Kidney epithelial cell (primary cell): ENCODE measurements at regions not wholly inside any gene's neighbourhood (a gene's known extent, or its start where the extent isn't known, plus 50 kb on each side); places are given as distances from the start of the nearest gene placed in this dataset.
A peak's percentile ranks its signal among the peaks of the same experiment; 100 is the strongest.

Source experiments
- DNase-seq: peaks from one replicate; pipeline ENCODE4 v3.0.0-alpha.2; 2010; ENCODE audit warnings: low read depth
- H3K27me3 ChIP-seq: 2 replicates; pipeline ENCODE4 v1.6.0; 2011; ENCODE audit warnings: low read length; ENCODE audit not compliant: control insufficient read depth, insufficient read depth
- H3K36me3 ChIP-seq: 2 replicates; pipeline ENCODE4 v1.5.1; 2011; ENCODE audit warnings: low read length; ENCODE audit not compliant: control insufficient read depth, insufficient read depth
- H3K4me3 ChIP-seq: 2 replicates; pipeline ENCODE4 v1.5.1; 2011; ENCODE audit warnings: low read depth, mild to moderate bottlenecking, control low read depth, low read length
- CTCF ChIP-seq: IDR thresholded peaks from 2 replicates; pipeline ENCODE4 v1.5.1; 2011; ENCODE audit warnings: mild to moderate bottlenecking, moderate library complexity, low read length, control low read depth, inconsistent platforms; ENCODE audit not compliant: insufficient read depth, poor library complexity, severe bottlenecking

- peak; percentile 34 for DNase-seq
- H3K4me3 ChIP-seq = no peak overlapping the region
- H3K27me3 ChIP-seq = no peaks in the 10 kb centered on the region
- TF ChIP-seq CTCF = no peak
- no peaks in the 10 kb centered on the region for H3K36me3 ChIP-seq
These were observed 585.2 kb downstream of the HAO1 start for GRCh38 chr20:7355051-7355450.

GRCh38 chr20:7358670-7359069, 581.6 kb downstream of the HAO1 start:
- Histone ChIP-seq H3K36me3 (no peaks in the 10 kb centered on the region), H3K27me3 (no peaks in the 10 kb centered on the region), H3K4me3 (no peak overlapping the region)
- no peak for DNase-seq
- TF ChIP-seq CTCF = no peak

GRCh38 chr20:7359739-7360138, 580.5 kb downstream of the HAO1 start:
- no peaks in the 10 kb centered on the region for H3K36me3 ChIP-seq
- no peak for DNase-seq
- H3K27me3 ChIP-seq = no peaks in the 10 kb centered on the region
- no peak for TF ChIP-seq CTCF
- H3K4me3 ChIP-seq = no peak overlapping the region

- no peak for DNase-seq
- Histone ChIP-seq H3K4me3 (no peak overlapping the region), H3K36me3 (no peaks in the 10 kb centered on the region), H3K27me3 (no peaks in the 10 kb centered on the region)
- TF ChIP-seq CTCF = no peak
These were observed 578.9 kb downstream of the HAO1 start for GRCh38 chr20:7361321-7361720.

GRCh38 chr20:7361931-7362330, 578.3 kb downstream of the HAO1 start:
- no peaks in the 10 kb centered on the region for H3K36me3 ChIP-seq
- no peak for DNase-seq
- TF ChIP-seq CTCF = no peak
- no peak overlapping the region for H3K4me3 ChIP-seq
- no peaks in the 10 kb centered on the region for H3K27me3 ChIP-seq

GRCh38 chr20:7362601-7363000, 577.7 kb downstream of the HAO1 start:
- no peak overlapping the region for H3K4me3 ChIP-seq
- H3K27me3 ChIP-seq = no peaks in the 10 kb centered on the region
- no peak for DNase-seq
- no peak for TF ChIP-seq CTCF
- no peaks in the 10 kb centered on the region for H3K36me3 ChIP-seq
